Mesendoderm (in vitro differentiated cells): ENCODE measurements at regions not wholly inside any gene's neighbourhood (a gene's known extent, or its start where the extent isn't known, plus 50 kb on each side); places are given as distances from the start of the nearest gene placed in this dataset.

Experiments
- DNase-seq: peaks from one replicate; pipeline ENCODE4 v3.0.0; 2013
- H2AK5ac ChIP-seq: 2 replicates; pipeline ENCODE4 v1.6.1; 2013; ENCODE audit warnings: low read length, inconsistent platforms
- H2BK120ac ChIP-seq: 2 replicates; pipeline ENCODE4 v1.6.1; 2013; ENCODE audit warnings: low read depth, mild to moderate bottlenecking, low read length, moderate library complexity, mixed read lengths
- H2BK15ac ChIP-seq: replicated peaks from 2 replicates; pipeline ENCODE4 v1.6.1; 2013; ENCODE audit warnings: low read depth, mild to moderate bottlenecking, moderate library complexity
- H2BK5ac ChIP-seq: 2 replicates; pipeline ENCODE4 v1.6.1; 2013; ENCODE audit warnings: low read length, inconsistent platforms
- H3K18ac ChIP-seq: 2 replicates; pipeline ENCODE4 v1.6.1; 2013; ENCODE audit warnings: mild to moderate bottlenecking, low read length, mixed read lengths
- H3K23ac ChIP-seq: one replicate; pipeline ENCODE4 v1.6.1; 2013; ENCODE audit warnings: low read length
- H3K27ac ChIP-seq: 2 replicates; pipeline ENCODE4 v1.5.1; 2013; ENCODE audit warnings: low read depth, mild to moderate bottlenecking, inconsistent platforms, low read length, moderate library complexity
- H3K27me3 ChIP-seq: 2 replicates; pipeline ENCODE4 v1.6.1; 2013; ENCODE audit warnings: low read length, control low read depth, mild to moderate bottlenecking, inconsistent platforms; ENCODE audit not compliant: insufficient read depth, poor library complexity
- H3K36me3 ChIP-seq: 2 replicates; pipeline ENCODE4 v1.6.1; 2013; ENCODE audit warnings: low read length, inconsistent platforms; ENCODE audit not compliant: control insufficient read depth, insufficient read depth
- H3K4ac ChIP-seq: one replicate; pipeline ENCODE4 v1.6.1; 2013; ENCODE audit warnings: low read depth, mild to moderate bottlenecking, low read length, moderate library complexity
- H3K4me1 ChIP-seq: 2 replicates; pipeline ENCODE4 v1.6.1; 2013; ENCODE audit warnings: low read depth, low read length, inconsistent platforms; ENCODE audit not compliant: control insufficient read depth
- H3K4me2 ChIP-seq: 2 replicates; pipeline ENCODE4 v1.6.1; 2013; ENCODE audit warnings: low read length
- H3K4me3 ChIP-seq: 2 replicates; pipeline ENCODE4 v1.5.1; 2013; ENCODE audit warnings: mild to moderate bottlenecking, low read length
- H3K56ac ChIP-seq: one replicate; pipeline ENCODE4 v1.6.1; 2013; ENCODE audit warnings: low read length
- H3K79me1 ChIP-seq: 2 replicates; pipeline ENCODE4 v1.6.1; 2013; ENCODE audit warnings: low read length, inconsistent platforms
- H3K79me2 ChIP-seq: 2 replicates; pipeline ENCODE4 v1.6.1; 2013; ENCODE audit warnings: mild to moderate bottlenecking, low read length; ENCODE audit not compliant: control insufficient read depth, insufficient read depth
- H3K9ac ChIP-seq: 2 replicates; pipeline ENCODE4 v1.6.1; 2013; ENCODE audit warnings: low read length, inconsistent platforms
- H4K5ac ChIP-seq: one replicate; pipeline ENCODE4 v1.6.1; 2013; ENCODE audit warnings: low read length
- H4K8ac ChIP-seq: one replicate; pipeline ENCODE4 v1.6.1; 2013; ENCODE audit warnings: low read depth, mild to moderate bottlenecking, control low read depth, low read length, moderate library complexity
- WGBS: extraction: QIAGEN DNeasy Blood & Tissue Kit; methylation state at CpG from one replicate; pipeline ENCODE4 v1.1.7; 2013; ENCODE audit warnings: low lambda C conversion rate, missing lambda C conversion rate; ENCODE audit not compliant: insufficient coverage; ENCODE audit errors: extremely low coverage; 5-methylcytosine and 5-hydroxymethylcytosine counted together

GRCh38 chr6:14747881-14748520 is 497.9 kb upstream of the JARID2 start:
- Histone ChIP-seq H4K8ac (no peak overlapping the region), H2BK15ac (no peak overlapping the region), H3K23ac (no peak overlapping the region), H2BK5ac (no peak overlapping the region), H3K18ac (no peak overlapping the region), H3K4me3 (no peak overlapping the region), H3K4ac (no peak overlapping the region), H2BK120ac (no peak overlapping the region), H3K36me3 (no peaks in the 10 kb centered on the region), H4K5ac (no peak overlapping the region), H3K27me3 (no peaks in the 10 kb centered on the region), H3K79me1 (no peaks in the 10 kb centered on the region), H3K56ac (no peak overlapping the region), H3K79me2 (no peaks in the 10 kb centered on the region), H3K9ac (no peak overlapping the region), H2AK5ac (no peak overlapping the region), H3K4me2 (no peak overlapping the region), H3K27ac (no peak overlapping the region), H3K4me1 (no peaks in the 10 kb centered on the region)
- DNase-seq = no peak
- WGBS = no CpG with 5 or more reads among the region's 3 CpGs

- Histone ChIP-seq H3K27me3 (no peaks in the 10 kb centered on the region), H3K4me1 (no peaks in the 10 kb centered on the region), H2BK120ac (no peak overlapping the region), H3K18ac (no peak overlapping the region), H4K5ac (no peak overlapping the region), H3K27ac (no peak overlapping the region), H3K79me1 (no peaks in the 10 kb centered on the region), H4K8ac (no peak overlapping the region), H3K23ac (no peak overlapping the region), H3K79me2 (no peaks in the 10 kb centered on the region), H2AK5ac (no peak overlapping the region), H3K4me3 (no peak overlapping the region), H3K4ac (no peak overlapping the region), H3K36me3 (no peaks in the 10 kb centered on the region), H3K9ac (no peak overlapping the region), H3K4me2 (no peak overlapping the region), H2BK5ac (no peak overlapping the region), H3K56ac (no peak overlapping the region), H2BK15ac (no peak overlapping the region)
- WGBS = no CpG with 5 or more reads among the region's 4 CpGs
- no peak for DNase-seq
Observed at GRCh38 chr6:14748679-14749078, 497.2 kb upstream of the JARID2 start.

- Histone ChIP-seq H3K4me2 (no peak overlapping the region), H3K9ac (no peak overlapping the region), H4K5ac (no peak overlapping the region), H3K27me3 (no peaks in the 10 kb centered on the region), H3K27ac (no peak overlapping the region), H3K4me1 (no peaks in the 10 kb centered on the region), H3K79me1 (no peaks in the 10 kb centered on the region), H2BK15ac (no peak overlapping the region), H3K4me3 (no peak overlapping the region), H2BK120ac (no peak overlapping the region), H4K8ac (no peak overlapping the region), H3K4ac (no peak overlapping the region), H3K23ac (no peak overlapping the region), H3K79me2 (no peaks in the 10 kb centered on the region), H3K18ac (no peak overlapping the region), H2BK5ac (no peak overlapping the region), H3K56ac (no peak overlapping the region), H2AK5ac (no peak overlapping the region), H3K36me3 (no peaks in the 10 kb centered on the region)
- DNase-seq = no peak
- WGBS = no CpG with 5 or more reads among the region's 6 CpGs
Observed at GRCh38 chr6:14750059-14750661, 495.7 kb upstream of the JARID2 start.

- Histone ChIP-seq H3K4me1 (no peaks in the 10 kb centered on the region), H3K27ac (no peak overlapping the region), H3K23ac (no peak overlapping the region), H3K56ac (no peak overlapping the region), H3K4me2 (no peak overlapping the region), H3K9ac (no peak overlapping the region), H2AK5ac (no peak overlapping the region), H2BK5ac (no peak overlapping the region), H3K18ac (no peak overlapping the region), H3K27me3 (no peaks in the 10 kb centered on the region), H4K5ac (no peak overlapping the region), H3K4ac (no peak overlapping the region), H3K79me1 (no peaks in the 10 kb centered on the region), H4K8ac (no peak overlapping the region), H2BK15ac (no peak overlapping the region), H2BK120ac (no peak overlapping the region), H3K4me3 (no peak overlapping the region), H3K79me2 (no peaks in the 10 kb centered on the region), H3K36me3 (no peaks in the 10 kb centered on the region)
- WGBS = no CpG with 5 or more reads among the region's 7 CpGs
- no peak for DNase-seq
Observed at GRCh38 chr6:14751645-14752175, 494.2 kb upstream of the JARID2 start.

- Histone ChIP-seq H3K27me3 (no peaks in the 10 kb centered on the region), H3K27ac (no peak overlapping the region), H3K4ac (no peak overlapping the region), H2AK5ac (no peak overlapping the region), H3K4me1 (no peaks in the 10 kb centered on the region), H3K23ac (no peak overlapping the region), H3K4me2 (no peak overlapping the region), H2BK120ac (no peak overlapping the region), H3K9ac (no peak overlapping the region), H3K56ac (no peak overlapping the region), H4K8ac (no peak overlapping the region), H4K5ac (no peak overlapping the region), H3K18ac (no peak overlapping the region), H3K79me1 (no peaks in the 10 kb centered on the region), H3K4me3 (no peak overlapping the region), H3K79me2 (no peaks in the 10 kb centered on the region), H3K36me3 (no peaks in the 10 kb centered on the region), H2BK15ac (no peak overlapping the region), H2BK5ac (no peak overlapping the region)
- DNase-seq = no peak
- WGBS = no CpG with 5 or more reads among the region's 22 CpGs
Observed at GRCh38 chr6:14754751-14755513, 490.9 kb upstream of the JARID2 start.
